HCT116 (cell line): ENCODE measurements at regions not wholly inside any gene's neighbourhood (a gene's known extent, or its start where the extent isn't known, plus 50 kb on each side); places are given as distances from the start of the nearest gene placed in this dataset.

ENCODE experiments used
- ATAC-seq: fragments of 200-7000 bp; cut with Tn5 transposase; 2 replicates; pipeline ENCODE4 v1.9.1; 2020; ENCODE audit warnings: mild to moderate bottlenecking, moderate library complexity
- BruUV-seq: library from RNA; stranded (reverse); fragments of 400-500 nt; replicated peaks from 2 replicates; lab custom pipeline; 2021; lab: Mats Ljungman, UMichigan
- CTCF ChIA-PET: fragments of 300-600 bp; sonication (Branson Sonifier 250); formaldehyde crosslinking; loops from one replicate; lab custom pipeline; 2021; ENCODE audit warnings: antibody characterized with exemption; lab: Charles Lee
- POLR2A ChIA-PET: fragments of 300-600, 350-600 bp; sonication (Branson Sonifier 250); formaldehyde crosslinking; loops from one replicate; lab custom pipeline; 2021; ENCODE audit warnings: antibody characterized with exemption; lab: Charles Lee
- RAD21 ChIA-PET, 2 experiments: fragments of 300-600 bp; sonication (Branson Sonifier 250); formaldehyde crosslinking; loops; one replicate each; lab custom pipeline; 2023; ENCODE audit warnings: low total read pairs in 2 of 2; ENCODE audit not compliant: uncharacterized antibody in 2 of 2, unreplicated experiment in 2 of 2, low non-redundant PET in 1 of 2; lab: Charles Lee
- DNase-seq: peaks from one replicate; pipeline ENCODE4 v3.0.0-alpha.2; 2010; ENCODE audit warnings: low read depth, low spot score
- H2AFZ ChIP-seq: fragments of 200-600 bp; shearing (Covaris generic), sonication (generic); 2 replicates; pipeline ENCODE4 v1.6.1; 2017; ENCODE audit warnings: low read depth, mixed run types, mixed read lengths, antibody characterized with exemption, low read length; ENCODE audit not compliant: poor library complexity, severe bottlenecking
- H3K27ac ChIP-seq: 2 replicates; pipeline ENCODE4 v1.5.1; 2012; ENCODE audit warnings: low read depth, low read length
- H3K27me3 ChIP-seq: fragments of 200-600 bp; sonication (generic); 2 replicates; pipeline ENCODE4 v1.6.1; 2016; ENCODE audit warnings: mixed run types, low read length, mixed read lengths; ENCODE audit not compliant: insufficient read depth
- H3K36me3 ChIP-seq, 2 experiments: fragments of 200-500 bp in 1 of 2; fragments of 200-600 bp in 1 of 2; sonication (Bioruptor generic) in 1 of 2; sonication (generic) in 1 of 2; 2 replicates each; pipeline versions ENCODE4 v1.5.1 to v1.6.1; 2014 to 2016; ENCODE audit warnings: low read length in 2 of 2, inconsistent platforms in 1 of 2, mixed read lengths in 1 of 2, mixed run types in 1 of 2; ENCODE audit not compliant: insufficient read depth in 2 of 2, control insufficient read depth in 1 of 2
- H3K4me1 ChIP-seq, 2 experiments: fragments of 200-600 bp in 1 of 2; sonication (generic) in 1 of 2; 2 replicates each; pipeline versions ENCODE4 v1.5.1 to v1.6.1; 2012 to 2017; ENCODE audit warnings: low read length in 2 of 2, inconsistent platforms in 1 of 2, mild to moderate bottlenecking in 1 of 2, mixed read lengths in 1 of 2, mixed run types in 1 of 2, moderate library complexity in 1 of 2; ENCODE audit not compliant: insufficient read depth in 2 of 2, control insufficient read depth in 1 of 2
- H3K4me2 ChIP-seq: fragments of 200-600 bp; sonication (generic); 2 replicates; pipeline ENCODE4 v1.6.1; 2017; ENCODE audit warnings: mixed run types, low read length, mixed read lengths
- H3K4me3 ChIP-seq, 2 experiments: fragments of 200-600 bp in 1 of 2; sonication (generic) in 1 of 2; replicated peaks in 1 of 2; 2 replicates each; pipeline ENCODE4 v1.5.1; 2011 to 2016; ENCODE audit warnings: low read length in 2 of 2, control low read depth in 1 of 2, low read depth in 1 of 2, mild to moderate bottlenecking in 1 of 2, mixed read lengths in 1 of 2, mixed run types in 1 of 2
- H3K79me2 ChIP-seq: fragments of 200-600 bp; sonication (generic); 2 replicates; pipeline ENCODE4 v1.6.1; 2017; ENCODE audit warnings: mild to moderate bottlenecking, mixed run types, low read length, moderate library complexity, mixed read lengths; ENCODE audit not compliant: insufficient read depth
- H3K9ac ChIP-seq: fragments of 200-600 bp; sonication (generic); 2 replicates; pipeline ENCODE4 v1.6.1; 2016; ENCODE audit warnings: low read length, mixed read lengths
- H3K9me2 ChIP-seq: fragments of 200-600 bp; sonication (generic), shearing (Covaris generic); 2 replicates; pipeline ENCODE4 v1.6.1; 2017; ENCODE audit warnings: mixed run types, mild to moderate bottlenecking, moderate library complexity; ENCODE audit not compliant: insufficient read depth
- H3K9me3 ChIP-seq, 2 experiments: fragments of 200-500 bp in 1 of 2; fragments of 200-600 bp in 1 of 2; sonication (Bioruptor generic) in 1 of 2; sonication (generic) in 1 of 2; 2 replicates each; pipeline ENCODE4 v1.6.1; 2014 to 2017; ENCODE audit warnings: low read length in 2 of 2, mixed read lengths in 2 of 2, inconsistent platforms in 1 of 2, low read depth in 1 of 2, mild to moderate bottlenecking in 1 of 2, mixed run types in 1 of 2, moderate library complexity in 1 of 2; ENCODE audit not compliant: control insufficient read depth in 1 of 2, insufficient read depth in 1 of 2
- H4K20me1 ChIP-seq: fragments of 200-600 bp; sonication (generic), shearing (Covaris generic); 2 replicates; pipeline ENCODE4 v1.6.1; 2017; ENCODE audit warnings: mixed run types, mild to moderate bottlenecking, moderate library complexity; ENCODE audit not compliant: insufficient read depth
- CBX3 ChIP-seq: IDR thresholded peaks from 2 replicates; pipeline ENCODE4 v1.6.1; 2012; ENCODE audit warnings: low read depth
- CEBPB ChIP-seq: IDR thresholded peaks from 2 replicates; pipeline ENCODE4 v1.6.1; 2012; ENCODE audit warnings: low read depth
- CTCF ChIP-seq, 3 experiments: fragments of 200-600 bp in 1 of 3; sonication (generic) in 1 of 3; IDR thresholded peaks in 2 of 3; conservative IDR thresholded peaks in 1 of 3; 2 replicates each; pipeline ENCODE4 v1.5.1; 2012 to 2017; ENCODE audit warnings: low read depth in 2 of 3, low read length in 2 of 3, antibody characterized with exemption in 1 of 3, borderline replicate concordance in 1 of 3, control low read depth in 1 of 3, mild to moderate bottlenecking in 1 of 3, mixed read lengths in 1 of 3, mixed run types in 1 of 3, moderate library complexity in 1 of 3; ENCODE audit not compliant: insufficient read depth in 1 of 3
- EGR1 ChIP-seq: IDR thresholded peaks from 2 replicates; pipeline ENCODE4 v1.6.1; 2012; ENCODE audit warnings: low read depth
- EZH2 ChIP-seq: fragments of 200-600 bp; sonication (generic); IDR thresholded peaks from 2 replicates; pipeline ENCODE4 v1.6.1; 2017; ENCODE audit warnings: antibody characterized with exemption, mixed run types
- EZH2phosphoT487 ChIP-seq: fragments of 200-600 bp; IDR thresholded peaks from 2 replicates; pipeline ENCODE4 v1.6.1; 2018; ENCODE audit warnings: antibody characterized with exemption, borderline replicate concordance
- MAX ChIP-seq: IDR thresholded peaks from 2 replicates; pipeline ENCODE4 v1.6.1; 2012
- REST ChIP-seq: IDR thresholded peaks from 2 replicates; pipeline ENCODE4 v1.6.1; 2012; ENCODE audit warnings: low read depth
- SIN3A ChIP-seq: IDR thresholded peaks from 2 replicates; pipeline ENCODE4 v1.6.1; 2012; ENCODE audit warnings: low read depth
- SRF ChIP-seq: IDR thresholded peaks from 2 replicates; pipeline ENCODE4 v1.6.1; 2012; ENCODE audit warnings: low read depth
- TCF7L2 ChIP-seq: IDR thresholded peaks from 2 replicates; pipeline ENCODE4 v1.7.0; 2011; ENCODE audit warnings: borderline replicate concordance, inconsistent platforms; ENCODE audit not compliant: insufficient read depth, insufficient read length; ENCODE audit errors: extremely low read depth
- ZBTB33 ChIP-seq: IDR thresholded peaks from 2 replicates; pipeline ENCODE4 v1.6.1; 2011; ENCODE audit warnings: mild to moderate bottlenecking, low read length, moderate library complexity; ENCODE audit not compliant: insufficient replicate concordance; ENCODE audit errors: extremely low read depth
- intact Hi-C: fragments of 100-400 bp; cut with micrococcal nuclease; formaldehyde crosslinking; loops from 2 replicates; pipeline ENCODE4 v1.10.0; 2022

- Histone ChIP-seq H3K36me3 (no peaks in the 10 kb centered on the region), H3K27ac (no peak overlapping the region), H4K20me1 (no peaks in the 10 kb centered on the region), H3K4me3 (no peak overlapping the region), H3K4me1 (no peaks in the 10 kb centered on the region), H3K79me2 (no peaks in the 10 kb centered on the region), H3K9me2 (no peaks in the 10 kb centered on the region), H3K9ac (no peak overlapping the region), H2AFZ (no peak overlapping the region), H3K9me3 (peaks cover 0 to 19% of the 10 kb centered on the region in 2 experiments; a peak in 2 of 4 replicates), H3K27me3 (no peaks in the 10 kb centered on the region), H3K4me2 (no peak overlapping the region)
- intact Hi-C loops: no loop called here
- BruUV-seq: no TSS peak
- no peak for DNase-seq
- no peak for ATAC-seq
- TF ChIP-seq EGR1: no peak
- TF ChIP-seq REST: no peak
- no peak for TF ChIP-seq CTCF (IDR thresholded peaks at IDR 0.05 in 2 of 3, conservative IDR thresholded peaks at IDR 0.05 in 1 of 3; ENCODE audit: borderline replicate concordance in 1 of 3, insufficient read depth in 1 of 3, low read depth in 2 of 3, low read length in 2 of 3)
- no peak for TF ChIP-seq EZH2phosphoT487
- TF ChIP-seq SIN3A: no peak
- TF ChIP-seq SRF: no peak
- TF ChIP-seq CEBPB: no peak
- no peak for TF ChIP-seq ZBTB33
- no peak for TF ChIP-seq MAX
- no peak for TF ChIP-seq TCF7L2
- no peak for TF ChIP-seq CBX3
- TF ChIP-seq EZH2: no peak
- ChIA-PET RAD21 (no interaction called here), POLR2A (no interaction called here), CTCF (no interaction called here)
Observed at GRCh38 chr18:4705894-4706293, 250.8 kb upstream of the DLGAP1 start.
